ENCODE measurements at regions not wholly inside any gene's neighbourhood (a gene's known extent, or its start where the extent isn't known, plus 50 kb on each side); places are given as distances from the start of the nearest gene placed in this dataset.
"Not testable (repeated sequence)": the region's sequence is repeated elsewhere in the genome, so short reads cannot be mapped to it uniquely, and the experiment has no call there.

DNA sequence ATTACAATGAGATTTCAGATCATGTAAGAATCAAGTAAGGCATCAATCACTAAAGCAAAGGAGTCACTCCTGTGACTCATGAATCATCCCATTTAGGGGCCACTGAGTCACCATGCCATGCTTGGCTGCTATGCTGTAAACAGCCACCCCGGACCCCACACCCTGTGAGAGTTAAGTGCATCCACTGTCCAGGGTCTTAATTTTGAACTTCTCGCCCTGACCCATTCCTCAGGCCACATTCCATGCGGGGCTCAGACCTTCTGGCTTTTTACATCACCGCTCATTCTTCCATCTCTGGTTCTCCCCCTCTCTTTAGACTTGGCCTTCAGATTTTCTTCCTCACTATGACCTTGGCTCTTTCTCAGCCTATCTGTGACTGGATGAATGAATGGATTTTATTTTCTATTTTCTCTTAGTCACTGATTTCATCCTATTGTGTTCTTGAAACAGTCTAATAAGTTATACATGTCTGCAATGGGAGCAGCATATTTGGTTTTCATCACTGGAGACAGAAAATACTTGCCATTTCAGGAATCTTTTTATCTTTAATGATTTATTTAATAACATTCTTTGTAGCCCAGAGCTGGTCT is 239.6 kb downstream of the SKIDA1 start:
- no peak overlapping the region for H3K4me3 ChIP-seq
- no peaks in the 10 kb centered on the region for H3K9me3 ChIP-seq
- H3K4me1 ChIP-seq: no peaks in the 10 kb centered on the region
- TF ChIP-seq, protein P1, sequence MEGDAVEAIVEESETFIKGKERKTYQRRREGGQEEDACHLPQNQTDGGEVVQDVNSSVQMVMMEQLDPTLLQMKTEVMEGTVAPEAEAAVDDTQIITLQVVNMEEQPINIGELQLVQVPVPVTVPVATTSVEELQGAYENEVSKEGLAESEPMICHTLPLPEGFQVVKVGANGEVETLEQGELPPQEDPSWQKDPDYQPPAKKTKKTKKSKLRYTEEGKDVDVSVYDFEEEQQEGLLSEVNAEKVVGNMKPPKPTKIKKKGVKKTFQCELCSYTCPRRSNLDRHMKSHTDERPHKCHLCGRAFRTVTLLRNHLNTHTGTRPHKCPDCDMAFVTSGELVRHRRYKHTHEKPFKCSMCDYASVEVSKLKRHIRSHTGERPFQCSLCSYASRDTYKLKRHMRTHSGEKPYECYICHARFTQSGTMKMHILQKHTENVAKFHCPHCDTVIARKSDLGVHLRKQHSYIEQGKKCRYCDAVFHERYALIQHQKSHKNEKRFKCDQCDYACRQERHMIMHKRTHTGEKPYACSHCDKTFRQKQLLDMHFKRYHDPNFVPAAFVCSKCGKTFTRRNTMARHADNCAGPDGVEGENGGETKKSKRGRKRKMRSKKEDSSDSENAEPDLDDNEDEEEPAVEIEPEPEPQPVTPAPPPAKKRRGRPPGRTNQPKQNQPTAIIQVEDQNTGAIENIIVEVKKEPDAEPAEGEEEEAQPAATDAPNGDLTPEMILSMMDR (IDR thresholded peaks at IDR 0.05): no peak
- no peak for TF ChIP-seq POLR2A (IDR thresholded peaks at IDR 0.05)
- no peaks in the 10 kb centered on the region for H3K36me3 ChIP-seq (ENCODE audit: low read depth, missing control alignments)
- no peak overlapping the region for H3K27ac ChIP-seq
- 68 to 76% methylated on average over 4 of the region's 4 CpGs for WGBS, 2 donors
- DNase-seq: no peak
- intact Hi-C loops (cut with DNase I; ENCODE audit: low total_unique reads): loop anchor here (10.0 kb wide), 1 partner anchor 209 kb away; no protein-coding TSS in a partner anchor
- H3K27me3 ChIP-seq: no peaks in the 10 kb centered on the region

DNA sequence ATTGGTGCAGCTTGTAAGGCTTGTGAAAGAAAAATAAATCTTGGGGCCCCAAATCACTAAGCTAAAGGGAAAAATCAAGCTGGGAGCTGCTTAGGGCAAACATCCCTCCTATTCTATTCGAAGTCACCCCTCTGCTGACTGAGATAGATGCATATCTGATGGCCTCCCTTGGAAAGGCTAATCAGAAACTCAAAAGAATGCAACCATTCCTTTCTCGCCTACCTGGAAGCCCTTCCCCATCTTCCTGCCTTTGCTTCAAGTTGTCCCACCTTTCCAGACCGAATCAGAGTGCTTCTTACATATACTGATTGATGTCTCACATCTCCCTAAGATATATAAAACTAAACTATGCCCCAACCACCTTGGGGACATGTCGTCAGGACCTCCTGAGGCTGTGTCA is 240.3 kb downstream of the SKIDA1 start:
- DNase-seq: no peak
- 86 to 88% methylated on average over 4 of the region's 4 CpGs for WGBS, 2 donors
- Histone ChIP-seq H3K9me3 (no peaks in the 10 kb centered on the region), H3K27me3 (no peaks in the 10 kb centered on the region), H3K4me1 (no peaks in the 10 kb centered on the region), H3K36me3 (ENCODE audit: low read depth, missing control alignments) (no peaks in the 10 kb centered on the region), H3K27ac (no peak overlapping the region), H3K4me3 (no peak overlapping the region)
- TF ChIP-seq, protein P1 (IDR thresholded peaks at IDR 0.05): no peak
- no peak for TF ChIP-seq POLR2A (IDR thresholded peaks at IDR 0.05)
- intact Hi-C loops (cut with DNase I; ENCODE audit: low total_unique reads): loop anchor here (10.0 kb wide), 1 partner anchor 210 kb away; no protein-coding TSS in a partner anchor

DNA sequence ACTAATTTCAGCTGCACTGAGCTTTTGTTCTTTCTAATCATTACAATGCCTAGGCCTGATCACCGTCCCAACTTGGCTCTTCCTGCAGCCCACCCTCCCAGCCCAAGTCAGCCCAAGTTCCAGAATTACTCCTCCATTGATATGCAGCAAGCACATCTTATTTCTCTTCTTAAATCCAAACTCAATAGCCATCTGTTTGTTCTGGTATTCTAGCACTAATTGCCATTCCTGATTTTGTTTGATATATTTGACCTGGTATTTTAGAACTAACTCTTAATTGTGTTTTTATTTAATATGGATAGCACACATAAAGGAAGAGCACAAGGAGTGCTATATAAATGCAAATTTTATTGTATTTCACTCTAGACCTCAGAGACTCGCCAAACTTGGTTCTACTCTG is 241.2 kb downstream of the SKIDA1 start:
- TF ChIP-seq POLR2A (IDR thresholded peaks at IDR 0.05): no peak
- TF ChIP-seq, protein P1 (IDR thresholded peaks at IDR 0.05): no peak
- no peak overlapping the region for H3K4me3 ChIP-seq
- intact Hi-C loops (cut with DNase I; ENCODE audit: low total_unique reads): loop anchor here (10.0 kb wide), 1 partner anchor 210 kb away; no protein-coding TSS in a partner anchor
- H3K27me3 ChIP-seq: no peaks in the 10 kb centered on the region
- H3K36me3 ChIP-seq (ENCODE audit: low read depth, missing control alignments): no peaks in the 10 kb centered on the region
- no peaks in the 10 kb centered on the region for H3K9me3 ChIP-seq
- H3K4me1 ChIP-seq: no peaks in the 10 kb centered on the region
- WGBS, 2 donors: 93% methylated on average over 2 of the region's 2 CpGs
- H3K27ac ChIP-seq: no peak overlapping the region
- DNase-seq: no peak

DNA sequence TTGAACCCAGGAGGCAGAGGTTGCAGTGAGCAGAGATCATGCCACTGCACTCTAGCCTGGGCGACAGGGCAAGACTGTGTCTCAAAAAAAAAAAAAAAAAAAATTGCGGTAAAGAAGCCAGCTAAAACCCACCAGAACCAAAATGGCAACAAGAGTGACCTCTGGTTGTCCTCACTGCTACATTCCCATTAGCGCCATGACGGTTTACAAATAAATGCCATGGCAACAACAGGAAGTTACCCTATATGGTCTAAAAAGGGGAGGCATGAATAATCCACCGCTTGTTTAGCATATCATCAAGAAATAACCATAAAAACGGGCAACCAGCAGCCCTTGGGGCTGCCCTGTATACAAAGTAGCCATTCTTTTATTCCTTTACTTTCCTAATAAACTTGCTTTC is 242.4 kb downstream of the SKIDA1 start:
- not testable (repeated sequence) for H3K36me3 ChIP-seq (ENCODE audit: low read depth, missing control alignments); H3K4me1 ChIP-seq; H3K9me3 ChIP-seq; H3K27ac ChIP-seq; DNase-seq; H3K4me3 ChIP-seq; H3K27me3 ChIP-seq
- WGBS, 2 donors: 79 to 89% methylated on average over 6 of the region's 6 CpGs
- intact Hi-C loops (cut with DNase I; ENCODE audit: low total_unique reads): loop anchor here (10.0 kb wide), 1 partner anchor 212 kb away; no protein-coding TSS in a partner anchor

DNA sequence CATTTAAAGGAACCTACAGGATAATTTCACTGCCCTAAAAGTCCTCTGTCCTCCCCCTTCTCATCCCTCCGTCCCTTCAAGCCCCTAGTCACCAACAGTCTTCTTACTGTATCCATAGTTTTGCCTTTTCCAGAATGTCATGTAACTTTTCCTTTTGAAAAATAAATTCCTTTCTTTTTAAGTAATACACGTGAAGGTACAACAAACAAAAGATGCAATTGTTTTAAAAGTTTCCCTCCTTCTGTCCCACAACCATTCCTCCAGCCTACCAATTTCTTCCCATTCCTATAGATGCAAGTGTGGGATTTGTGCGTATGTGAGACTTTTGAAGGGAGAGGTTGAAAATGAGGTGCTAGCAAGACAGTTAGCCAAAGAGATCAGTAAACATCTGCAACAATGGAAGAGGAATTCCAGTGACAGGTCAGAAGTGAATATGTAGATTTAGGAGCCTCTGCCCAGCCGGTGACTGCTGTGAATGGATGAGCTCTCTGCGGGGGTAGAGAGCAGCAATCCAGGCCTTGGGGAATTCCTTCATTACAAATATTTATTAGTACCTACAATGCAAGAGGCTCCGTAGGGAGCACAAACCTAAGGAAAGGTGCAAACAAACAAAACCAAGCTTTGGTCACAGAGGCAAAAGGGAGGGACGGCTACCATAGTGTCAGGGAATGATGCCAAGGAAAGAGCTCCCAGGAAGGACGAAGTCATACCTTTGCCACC is 243.6 kb downstream of the SKIDA1 start:
- 70 to 77% methylated on average over 8 of the region's 8 CpGs for WGBS, 2 donors
- Histone ChIP-seq H3K9me3 (no peaks in the 10 kb centered on the region), H3K27me3 (no peaks in the 10 kb centered on the region), H3K4me3 (no peak overlapping the region), H3K27ac (no peak overlapping the region), H3K4me1 (no peaks in the 10 kb centered on the region), H3K36me3 (ENCODE audit: low read depth, missing control alignments) (no peaks in the 10 kb centered on the region)
- TF ChIP-seq, protein P1 (IDR thresholded peaks at IDR 0.05): no peak
- TF ChIP-seq POLR2A (IDR thresholded peaks at IDR 0.05): no peak
- DNase-seq: no peak
- intact Hi-C loops (cut with DNase I; ENCODE audit: low total_unique reads): loop anchor here (10.0 kb wide), 1 partner anchor 213 kb away; no protein-coding TSS in a partner anchor
